Glutamatergic neuron (in vitro differentiated cells): ENCODE measurements at regions not wholly inside any gene's neighbourhood (a gene's known extent, or its start where the extent isn't known, plus 50 kb on each side); places are given as distances from the start of the nearest gene placed in this dataset.

ENCODE experiments used
- DNase-seq: peaks from one replicate; pipeline ENCODE4 v3.0.0; 2022
- H3K27ac Mint-ChIP-seq: one replicate; pipeline ENCODE4 v1.8.0; 2020; ENCODE audit warnings: mild to moderate bottlenecking, mixed read lengths, inconsistent platforms; ENCODE audit not compliant: unreplicated experiment
- H3K27me3 Mint-ChIP-seq: one replicate; pipeline ENCODE4 v1.8.0; 2020; ENCODE audit warnings: mild to moderate bottlenecking, moderate library complexity, mixed read lengths, inconsistent platforms; ENCODE audit not compliant: unreplicated experiment
- H3K36me3 Mint-ChIP-seq: one replicate; pipeline ENCODE4 v1.8.0; 2020; ENCODE audit warnings: mild to moderate bottlenecking, mixed read lengths, inconsistent platforms; ENCODE audit not compliant: unreplicated experiment
- H3K4me1 Mint-ChIP-seq: one replicate; pipeline ENCODE4 v1.8.0; 2020; ENCODE audit warnings: mild to moderate bottlenecking, low read depth, mixed read lengths, inconsistent platforms; ENCODE audit not compliant: unreplicated experiment
- H3K4me3 Mint-ChIP-seq: one replicate; pipeline ENCODE4 v1.8.0; 2020; ENCODE audit warnings: mild to moderate bottlenecking, mixed read lengths, inconsistent platforms; ENCODE audit not compliant: unreplicated experiment
- H3K9me3 Mint-ChIP-seq: one replicate; pipeline ENCODE4 v1.8.0; 2020; ENCODE audit warnings: mild to moderate bottlenecking, moderate library complexity, mixed read lengths, inconsistent platforms; ENCODE audit not compliant: unreplicated experiment
- CTCF ChIP-seq: fragments of 200-600 bp; sonication (generic); IDR thresholded peaks from one replicate; pipeline ENCODE4 v1.5.0; 2021; ENCODE audit not compliant: partially characterized antibody, unreplicated experiment

- no peak for TF ChIP-seq CTCF
- Mint-ChIP-seq H3K4me1 (no peaks in the 10 kb centered on the region), H3K4me3 (no peak overlapping the region), H3K36me3 (no peaks in the 10 kb centered on the region), H3K27ac (no peak overlapping the region), H3K9me3 (no peaks in the 10 kb centered on the region), H3K27me3 (peaks cover 2% of the 10 kb centered on the region)
- no peak for DNase-seq
Observed at GRCh38 chr13:63435667-63436324, 2020.1 kb upstream of the PCDH20 start.

GRCh38 chr13:63433546-63434150, 2018.0 kb upstream of the PCDH20 start:
- no peak for DNase-seq
- TF ChIP-seq CTCF, result no peak
- Mint-ChIP-seq H3K4me1 (no peaks in the 10 kb centered on the region), H3K9me3 (peaks cover 1% of the 10 kb centered on the region), H3K27me3 (no peaks in the 10 kb centered on the region), H3K36me3 (no peaks in the 10 kb centered on the region), H3K4me3 (no peak overlapping the region), H3K27ac (no peak overlapping the region)

GRCh38 chr13:63427170-63427569, 2011.5 kb upstream of the PCDH20 start:
- no peak for TF ChIP-seq CTCF
- no peak for DNase-seq
- peaks cover 6% of the 10 kb centered on the region for H3K36me3 Mint-ChIP-seq

GRCh38 chr13:63425131-63425530, 2009.5 kb upstream of the PCDH20 start:
- peaks cover 6% of the 10 kb centered on the region for H3K36me3 Mint-ChIP-seq
- no peak for TF ChIP-seq CTCF
- no peak overlapping the region for H3K27ac Mint-ChIP-seq
- H3K4me3 Mint-ChIP-seq, result no peak overlapping the region
- H3K9me3 Mint-ChIP-seq, result peaks cover 5% of the 10 kb centered on the region
- no peaks in the 10 kb centered on the region for H3K27me3 Mint-ChIP-seq
- DNase-seq, result no peak
- H3K4me1 Mint-ChIP-seq, result no peaks in the 10 kb centered on the region

More at GRCh38 chr13:63427170-63427569, 2011.5 kb upstream of the PCDH20 start:
- no peaks in the 10 kb centered on the region for H3K27me3 Mint-ChIP-seq
- H3K4me1 Mint-ChIP-seq, result no peaks in the 10 kb centered on the region
- no peak overlapping the region for H3K27ac Mint-ChIP-seq
- peaks cover 5% of the 10 kb centered on the region for H3K9me3 Mint-ChIP-seq
- H3K4me3 Mint-ChIP-seq, result no peak overlapping the region

GRCh38 chr13:63421123-63421522, 2005.5 kb upstream of the PCDH20 start:
- Mint-ChIP-seq H3K27me3 (no peaks in the 10 kb centered on the region), H3K4me3 (no peak overlapping the region), H3K27ac (no peak overlapping the region), H3K9me3 (no peaks in the 10 kb centered on the region), H3K36me3 (no peaks in the 10 kb centered on the region), H3K4me1 (no peaks in the 10 kb centered on the region)
- DNase-seq, result no peak
- no peak for TF ChIP-seq CTCF
